ENCODE measurements at regions not wholly inside any gene's neighbourhood (a gene's known extent, or its start where the extent isn't known, plus 50 kb on each side); places are given as distances from the start of the nearest gene placed in this dataset.

GRCh38 chr4:60723796-60724195 is 476.3 kb upstream of the ADGRL3 start:
- H2AK5ac ChIP-seq (ENCODE audit: insufficient read length, low read length), result no peak overlapping the region
- H3T11ph ChIP-seq (ENCODE audit: low read length), result no peak overlapping the region
- H3K18ac ChIP-seq (ENCODE audit: insufficient read length, low read depth, low read length), result no peak overlapping the region
- Mint-ChIP-seq H3K4me3 (no peak overlapping the region), H3K4me1 (peaks cover 2 to 3% of the 10 kb centered on the region in 2 experiments; a peak in 3 of 4 replicates), H3K36me3 (ENCODE audit: insufficient read depth in 1 of 3, low read depth in 3 of 3) (no peaks in the 10 kb centered on the region), H3K27ac (no peak overlapping the region), H3K27me3 (ENCODE audit: low read depth) (no peaks in the 10 kb centered on the region), H3K9me3 (no peaks in the 10 kb centered on the region; a peak in 1 of 5 replicates)
- no peak overlapping the region for H3K23ac ChIP-seq (ENCODE audit: insufficient read length, low read depth, low read length)
- no CpG with 5 or more reads among the region's 3 CpGs for WGBS (ENCODE audit: extremely low coverage, insufficient read length, low lambda C conversion rate)
- H2BK120ac ChIP-seq (ENCODE audit: low read depth, low read length, poor library complexity, severe bottlenecking), result no peak overlapping the region
- no peak overlapping the region for H4K91ac ChIP-seq (ENCODE audit: insufficient read length, low read depth, low read length)
- no peak overlapping the region for H2AFZ ChIP-seq (ENCODE audit: low read length)
- no peak overlapping the region for H3K56ac ChIP-seq (ENCODE audit: insufficient read length, low read depth, low read length)
- H4K20me1 ChIP-seq (ENCODE audit: control insufficient read depth, insufficient read depth, insufficient read length), result no peaks in the 10 kb centered on the region
- H3K27ac ChIP-seq (ENCODE audit: insufficient read length, low read depth, low read length), result no peak overlapping the region
- H4K8ac ChIP-seq (replicated peaks; ENCODE audit: insufficient read length, low read depth, low read length), result no peak overlapping the region
- H3K9me3 ChIP-seq (ENCODE audit: control insufficient read depth, low read depth, low read length), result no peaks in the 10 kb centered on the region
- no peaks in the 10 kb centered on the region for H3K4me1 ChIP-seq (ENCODE audit: insufficient read depth, low read length)
- no peak overlapping the region for H3K4ac ChIP-seq (ENCODE audit: low read depth, low read length)
- no peak for TF ChIP-seq CTCF (conservative IDR thresholded peaks at IDR 0.05)
- no peaks in the 10 kb centered on the region for H3K27me3 ChIP-seq (ENCODE audit: insufficient read depth, low read length)
- H4K5ac ChIP-seq (ENCODE audit: insufficient read length, low read depth, low read length), result no peak overlapping the region
- H2BK15ac ChIP-seq (ENCODE audit: low read depth, low read length), result no peak overlapping the region
- DNase-seq, result no peak
- H3K79me2 ChIP-seq (ENCODE audit: insufficient read depth, low read length), result no peaks in the 10 kb centered on the region
- H2BK20ac ChIP-seq (ENCODE audit: low read depth, low read length, poor library complexity, severe bottlenecking), result no peak overlapping the region
- H2BK5ac ChIP-seq (ENCODE audit: insufficient read length, low read length), result no peak overlapping the region
- no peak overlapping the region for H3K14ac ChIP-seq (ENCODE audit: insufficient read depth, low read length)
- no peaks in the 10 kb centered on the region for H3K23me2 ChIP-seq (ENCODE audit: insufficient read length, low read depth, low read length, poor library complexity, severe bottlenecking)
- H2BK12ac ChIP-seq (ENCODE audit: insufficient read length, low read depth, low read length), result no peak overlapping the region
- H3K4me2 ChIP-seq (ENCODE audit: insufficient read depth, insufficient read length, low read length), result no peak overlapping the region
- H3K9ac ChIP-seq (ENCODE audit: extremely low read depth, insufficient read length, low read length), result no peak overlapping the region
- no peaks in the 10 kb centered on the region for H3K79me1 ChIP-seq (ENCODE audit: insufficient read depth, low read depth, low read length, poor library complexity, severe bottlenecking)

Data from H9 (cell line).